ENCODE measurements at regions not wholly inside any gene's neighbourhood (a gene's known extent, or its start where the extent isn't known, plus 50 kb on each side); places are given as distances from the start of the nearest gene placed in this dataset.

GRCh38 chr4:130600706-130601105 lies 1504.8 kb downstream of the C4orf33 start:
- no peak for TF ChIP-seq CTCF (IDR thresholded peaks at IDR 0.05)
- no peak for TF ChIP-seq EZH2 (IDR thresholded peaks at IDR 0.05; ENCODE audit: borderline replicate concordance, insufficient read depth, low read depth, low read length, poor library complexity, severe bottlenecking)

All from B cell (primary cell).